Adrenal gland (tissue), 9 donors: ENCODE measurements at regions not wholly inside any gene's neighbourhood (a gene's known extent, or its start where the extent isn't known, plus 50 kb on each side); places are given as distances from the start of the nearest gene placed in this dataset.

Experiments
- DNase-seq, 7 donors: peaks; one replicate each; pipeline ENCODE4 v3.0.0-alpha.2; 2019 to 2020
- H3K27ac ChIP-seq, 5 donors: fragments of 200-600 bp; sonication (generic) in 4 of 5; 1 replicate in 3 of 5; 2 replicates in 2 of 5; pipeline versions ENCODE4 v1.5.1 to v1.8.0; 2016 to 2020; ENCODE audit warnings: mild to moderate bottlenecking in 1 of 5
- H3K27me3 ChIP-seq: fragments of 200-600 bp; 2 replicates; pipeline ENCODE4 v1.8.0; 2021
- H3K36me3 ChIP-seq, 2 donors: fragments of 200-600 bp; replicated peaks in 1 of 2; 1 replicate in 1 of 2; 2 replicates in 1 of 2; pipeline versions ENCODE4 v1.5.1 to v1.8.0; 2018 to 2022
- H3K4me1 ChIP-seq, 2 donors: fragments of 200-600 bp; replicated peaks in 1 of 2; 1 replicate in 1 of 2; 2 replicates in 1 of 2; pipeline versions ENCODE4 v1.5.1 to v1.8.0; 2018 to 2021
- H3K4me3 ChIP-seq, 4 donors: fragments of 200-600 bp; sonication (generic) in 3 of 4; one replicate each; pipeline ENCODE4 v1.5.1; 2016 to 2018
- H3K9me3 ChIP-seq, 3 donors: fragments of 200-600 bp; sonication (generic) in 1 of 3; replicated peaks in 1 of 3; 1 replicate in 2 of 3; 2 replicates in 1 of 3; pipeline versions ENCODE4 v1.5.1 to v1.8.0; 2016 to 2021
- POLR2A ChIP-seq, 2 donors: fragments of 450-650 bp; IDR thresholded peaks; one replicate each; pipeline ENCODE4 v1.6.1; 2017; ENCODE audit warnings: antibody characterized with exemption in 2 of 2, mild to moderate bottlenecking in 2 of 2, moderate library complexity in 1 of 2
- WGBS, 4 donors: extraction: QIAGEN DNeasy Blood & Tissue Kit in 2 of 4; methylation state at CpG; one replicate each; pipeline versions ENCODE4 v1.1.5 to v1.1.7; 2013 to 2017; 5-methylcytosine and 5-hydroxymethylcytosine counted together
- intact Hi-C, 2 donors: fragments of 100-400 bp; cut with DNase I; formaldehyde crosslinking; loops; one replicate each; pipeline versions ENCODE4 v1.14.1 to v1.15.0; 2022 to 2023
- TF ChIP-seq, protein P1 (sequence below), 6 experiments: fragments of 450-650 bp in 4 of 6; fragments of 200-600 bp in 2 of 6; sonication (generic) in 1 of 6; IDR thresholded peaks; 1 replicate in 5 of 6; 2 replicates in 1 of 6; pipeline versions ENCODE4 v1.5.1 to v1.8.0; 2016 to 2021; ENCODE audit warnings: antibody characterized with exemption in 6 of 6, mild to moderate bottlenecking in 2 of 6, moderate library complexity in 1 of 6
- donor health status: healthy with polysubstance abuse.
- donor health status: Bipolar disorder and iron deficiency.
- donor health status: DM: yes; HTN: yes; CAD: no.
- donor health status: DM: no; HTN: no; CAD: no.
- donor health status: DM: no; HTN: no; CAD: no.

DNA sequence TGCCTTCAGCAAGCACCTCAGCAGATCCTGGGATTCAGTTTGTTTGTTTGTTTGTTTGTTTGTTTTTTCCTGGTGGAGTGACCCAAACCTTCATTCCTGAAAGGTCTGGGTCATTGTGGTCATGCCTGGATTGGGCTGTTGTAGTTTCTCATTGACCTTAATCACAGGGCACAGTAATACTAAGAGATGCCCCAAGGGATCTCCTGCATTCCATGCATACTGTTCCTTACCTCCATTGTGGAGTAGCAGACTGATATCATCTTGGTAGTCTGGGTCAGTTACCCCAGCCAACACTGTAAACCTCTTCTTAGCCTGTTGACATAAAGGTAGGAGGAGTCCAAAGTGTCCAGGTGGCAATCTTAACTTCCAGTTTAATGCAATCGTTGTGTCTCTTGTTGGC, 1466.7 kb upstream of the CDH9 start:
- no peak overlapping the region for H3K4me3 ChIP-seq
- H3K27ac ChIP-seq = no peak overlapping the region
- H3K4me1 ChIP-seq = no peaks in the 10 kb centered on the region
- H3K9me3 ChIP-seq = no peaks in the 10 kb centered on the region
- TF ChIP-seq, protein P1, sequence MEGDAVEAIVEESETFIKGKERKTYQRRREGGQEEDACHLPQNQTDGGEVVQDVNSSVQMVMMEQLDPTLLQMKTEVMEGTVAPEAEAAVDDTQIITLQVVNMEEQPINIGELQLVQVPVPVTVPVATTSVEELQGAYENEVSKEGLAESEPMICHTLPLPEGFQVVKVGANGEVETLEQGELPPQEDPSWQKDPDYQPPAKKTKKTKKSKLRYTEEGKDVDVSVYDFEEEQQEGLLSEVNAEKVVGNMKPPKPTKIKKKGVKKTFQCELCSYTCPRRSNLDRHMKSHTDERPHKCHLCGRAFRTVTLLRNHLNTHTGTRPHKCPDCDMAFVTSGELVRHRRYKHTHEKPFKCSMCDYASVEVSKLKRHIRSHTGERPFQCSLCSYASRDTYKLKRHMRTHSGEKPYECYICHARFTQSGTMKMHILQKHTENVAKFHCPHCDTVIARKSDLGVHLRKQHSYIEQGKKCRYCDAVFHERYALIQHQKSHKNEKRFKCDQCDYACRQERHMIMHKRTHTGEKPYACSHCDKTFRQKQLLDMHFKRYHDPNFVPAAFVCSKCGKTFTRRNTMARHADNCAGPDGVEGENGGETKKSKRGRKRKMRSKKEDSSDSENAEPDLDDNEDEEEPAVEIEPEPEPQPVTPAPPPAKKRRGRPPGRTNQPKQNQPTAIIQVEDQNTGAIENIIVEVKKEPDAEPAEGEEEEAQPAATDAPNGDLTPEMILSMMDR (IDR thresholded peaks at IDR 0.05) = no peak
- no peak for TF ChIP-seq POLR2A (IDR thresholded peaks at IDR 0.05)
- H3K36me3 ChIP-seq = no peaks in the 10 kb centered on the region
- DNase-seq = no peak
- no peaks in the 10 kb centered on the region for H3K27me3 ChIP-seq
- 40 to 63% (median 49%) methylated on average over 1 of the region's 1 CpG for WGBS, 4 donors
- intact Hi-C loops = no loop called here

DNA sequence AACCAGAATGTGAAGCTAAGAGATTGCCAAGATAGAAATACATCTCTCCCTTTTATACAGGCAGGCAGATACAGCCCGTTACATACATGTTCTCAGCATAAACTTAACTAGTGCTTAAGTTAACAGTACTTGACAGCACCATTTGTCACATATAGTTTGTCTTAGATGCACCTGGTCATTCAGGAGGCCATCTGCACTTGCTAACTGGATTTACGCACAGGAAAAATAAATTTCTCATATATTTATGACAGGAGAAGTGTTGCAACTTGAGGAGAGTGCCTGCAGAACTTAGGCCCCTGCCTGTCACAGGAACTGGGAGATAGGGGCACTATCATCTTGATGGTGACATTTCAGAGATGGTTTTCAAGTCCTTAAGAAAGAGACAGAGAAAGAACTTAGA, 1462.1 kb upstream of the CDH9 start:
- Histone ChIP-seq H3K4me3 (no peak overlapping the region), H3K4me1 (no peaks in the 10 kb centered on the region), H3K9me3 (no peaks in the 10 kb centered on the region), H3K27me3 (no peaks in the 10 kb centered on the region), H3K27ac (no peak overlapping the region), H3K36me3 (no peaks in the 10 kb centered on the region)
- 71 to 88% (median 84%) methylated on average over 2 of the region's 2 CpGs for WGBS, 4 donors
- TF ChIP-seq, protein P1 (IDR thresholded peaks at IDR 0.05) = no peak
- no peak for TF ChIP-seq POLR2A (IDR thresholded peaks at IDR 0.05)
- intact Hi-C loops = no loop called here
- no peak for DNase-seq

DNA sequence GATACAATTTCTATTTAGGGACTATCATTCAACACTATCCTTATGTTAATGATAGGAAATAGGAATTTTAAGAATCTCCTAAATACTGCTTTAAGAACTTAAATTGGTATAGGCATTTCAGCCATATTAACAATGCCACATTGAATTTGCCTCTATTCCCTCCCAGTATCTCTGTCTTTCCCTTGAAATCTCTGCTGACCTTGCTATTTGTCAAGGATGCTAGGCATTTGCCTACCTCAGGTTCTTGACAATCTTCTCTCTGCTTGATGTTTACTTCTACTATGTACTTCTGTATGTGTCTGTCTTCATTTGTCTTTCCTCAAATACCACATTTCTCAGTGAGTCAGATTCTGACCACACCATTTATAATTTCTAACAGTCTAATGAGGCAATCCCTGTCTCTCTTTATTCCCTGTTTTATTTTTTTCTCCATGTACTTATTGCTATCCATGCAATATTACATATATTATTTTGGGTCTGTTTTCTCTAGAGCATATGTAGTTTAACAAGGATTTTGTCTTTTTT, 1461.4 kb upstream of the CDH9 start:
- Histone ChIP-seq H3K4me3 (no peak overlapping the region), H3K27ac (no peak overlapping the region), H3K36me3 (no peaks in the 10 kb centered on the region), H3K27me3 (no peaks in the 10 kb centered on the region), H3K4me1 (no peaks in the 10 kb centered on the region), H3K9me3 (no peaks in the 10 kb centered on the region)
- TF ChIP-seq, protein P1 (IDR thresholded peaks at IDR 0.05) = no peak
- no peak for TF ChIP-seq POLR2A (IDR thresholded peaks at IDR 0.05)
- intact Hi-C loops = no loop called here
- DNase-seq = no peak

DNA sequence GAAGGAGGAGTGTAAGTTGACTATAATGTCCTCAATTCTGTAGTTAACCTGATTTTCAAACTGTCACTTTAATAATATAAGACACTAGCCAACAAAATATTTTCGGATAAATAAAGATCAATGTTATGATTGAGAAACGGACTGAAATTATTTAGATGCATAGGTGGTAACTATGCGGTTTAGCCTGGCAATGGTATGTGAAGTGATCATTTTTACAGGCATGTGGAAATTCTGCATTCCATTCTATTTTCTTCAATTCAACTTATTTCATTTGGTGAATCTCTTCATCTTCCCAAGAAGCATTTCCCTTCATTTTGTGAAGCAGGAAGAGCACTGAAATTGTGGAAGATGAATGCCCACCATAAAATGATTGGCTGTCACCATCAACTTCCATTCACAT, 1457.5 kb upstream of the CDH9 start:
- H3K9me3 ChIP-seq = no peaks in the 10 kb centered on the region
- TF ChIP-seq, protein P1 (IDR thresholded peaks at IDR 0.05) = no peak
- TF ChIP-seq POLR2A (IDR thresholded peaks at IDR 0.05) = no peak
- H3K4me1 ChIP-seq = no peaks in the 10 kb centered on the region
- H3K27ac ChIP-seq = no peak overlapping the region
- DNase-seq = no peak
- intact Hi-C loops = no loop called here
- H3K4me3 ChIP-seq = no peak overlapping the region
- 72 to 89% (median 81%) methylated on average over 3 of the region's 3 CpGs for WGBS, 4 donors
- no peaks in the 10 kb centered on the region for H3K27me3 ChIP-seq
- no peaks in the 10 kb centered on the region for H3K36me3 ChIP-seq
